Omental fat pad (tissue), 3 donors: ENCODE measurements at regions not wholly inside any gene's neighbourhood (a gene's known extent, or its start where the extent isn't known, plus 50 kb on each side); places are given as distances from the start of the nearest gene placed in this dataset.
A peak's percentile ranks its signal among the peaks of the same experiment; 100 is the strongest.

Experiments used
- ATAC-seq: fragments of 150-250 bp; one replicate; pipeline ENCODE4 v1.9.1; 2016; ENCODE audit warnings: mild to moderate bottlenecking, moderate library complexity; ENCODE audit not compliant: low FRiP score
- DNase-seq: peaks from one replicate; pipeline ENCODE4 v3.0.0-alpha.2; 2019; ENCODE audit warnings: low spot score
- CTCF ChIP-seq, 3 donors: fragments of 450-650 bp; IDR thresholded peaks; one replicate each; pipeline ENCODE4 v1.5.1; 2016 to 2017; ENCODE audit warnings: antibody characterized with exemption in 3 of 3, mild to moderate bottlenecking in 3 of 3, moderate library complexity in 2 of 3

- TF ChIP-seq CTCF (IDR thresholded peaks at IDR 0.05): no peak
- no peak for DNase-seq
- ATAC-seq: no peak
Measured at GRCh38 chr6:125354649-125355048, 52.9 kb upstream of the HDDC2 start.

- ATAC-seq (no peak), DNase-seq (no peak)
- TF ChIP-seq CTCF (IDR thresholded peaks at IDR 0.05): no peak
Measured at GRCh38 chr6:125356884-125357283, 55.1 kb upstream of the HDDC2 start.

GRCh38 chr6:125357515-125358256 lies 55.9 kb upstream of the HDDC2 start:
- TF ChIP-seq CTCF (IDR thresholded peaks at IDR 0.05): no peak
- DNase-seq: no peak
- no peak for ATAC-seq

GRCh38 chr6:125358898-125359297 lies 57.1 kb upstream of the HDDC2 start:
- no peak for TF ChIP-seq CTCF (IDR thresholded peaks at IDR 0.05)
- DNase-seq (no peak), ATAC-seq (no peak)

GRCh38 chr6:125361868-125362267 lies 60.1 kb upstream of the HDDC2 start:
- DNase-seq (no peak), ATAC-seq (no peak)
- no peak for TF ChIP-seq CTCF (IDR thresholded peaks at IDR 0.05)

- ATAC-seq: peak; percentile 46
Measured at GRCh38 chr6:125363039-125363823, 61.5 kb upstream of the HDDC2 start.

More at GRCh38 chr6:125363039-125363823, 61.5 kb upstream of the HDDC2 start:
- DNase-seq: no peak
- TF ChIP-seq CTCF (IDR thresholded peaks at IDR 0.05): no peak
